Activated CD8-positive, alpha-beta memory T cell treated with anti-CD3 and anti-CD28 coated beads, Interleukin-2, amount 50 U/mL, for 24 hours (primary cell): ENCODE measurements at regions not wholly inside any gene's neighbourhood (a gene's known extent, or its start where the extent isn't known, plus 50 kb on each side); places are given as distances from the start of the nearest gene placed in this dataset.
"Not testable (repeated sequence)": the region's sequence is repeated elsewhere in the genome, so short reads cannot be mapped to it uniquely, and the experiment has no call there.

Experiments used
- DNase-seq: peaks from one replicate; pipeline ENCODE4 v3.0.0-alpha.2; 2020; ENCODE audit errors: extremely low read depth

GRCh38 chr14:106698620-106699267 is 1172.4 kb downstream of the TMEM121 start:
- not testable (repeated sequence) for DNase-seq

DNA sequence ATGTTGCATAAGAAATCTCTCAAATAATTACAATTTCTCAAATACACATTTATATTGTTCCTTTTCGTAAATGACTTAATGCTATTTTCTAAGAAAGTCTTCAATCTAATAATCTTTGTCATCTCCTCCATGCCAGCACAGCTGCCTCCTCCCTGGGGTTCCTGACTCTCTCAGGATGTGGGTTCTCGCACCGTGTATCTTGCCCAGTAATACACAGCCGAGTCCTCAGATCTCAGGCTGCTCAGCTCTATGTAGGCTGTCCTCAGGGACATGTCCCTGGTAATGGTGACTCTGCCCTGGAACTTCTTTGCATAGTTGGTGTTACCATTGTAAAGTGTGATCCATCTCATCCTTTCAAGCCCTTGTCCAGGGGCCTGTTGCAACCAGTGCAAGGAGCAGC is 1177.3 kb downstream of the TMEM121 start:
- not testable (repeated sequence) for DNase-seq

DNA sequence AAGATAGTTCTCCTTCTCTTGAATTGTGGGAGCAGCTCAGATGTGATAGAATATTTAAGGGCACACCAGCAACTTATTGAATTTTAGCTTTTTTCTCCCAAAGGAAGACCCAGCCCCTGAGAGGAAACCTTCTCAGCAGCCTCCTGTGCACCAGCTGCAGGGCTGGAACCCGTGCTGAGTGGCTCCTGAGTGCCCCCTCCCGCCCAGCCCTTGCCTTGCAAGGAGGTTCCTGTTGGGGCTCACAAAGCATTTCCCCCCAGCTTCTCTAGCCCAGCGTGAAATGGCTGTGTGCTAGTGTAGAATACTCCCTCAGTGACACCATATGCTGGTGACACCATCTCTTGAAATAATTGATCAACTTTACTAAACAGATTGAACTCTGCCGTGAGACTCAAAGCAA is 1180.1 kb downstream of the TMEM121 start:
- not testable (repeated sequence) for DNase-seq

- DNase-seq, result not testable (repeated sequence)
Measured at GRCh38 chr14:106710187-106710586, 1183.8 kb downstream of the TMEM121 start.

DNA sequence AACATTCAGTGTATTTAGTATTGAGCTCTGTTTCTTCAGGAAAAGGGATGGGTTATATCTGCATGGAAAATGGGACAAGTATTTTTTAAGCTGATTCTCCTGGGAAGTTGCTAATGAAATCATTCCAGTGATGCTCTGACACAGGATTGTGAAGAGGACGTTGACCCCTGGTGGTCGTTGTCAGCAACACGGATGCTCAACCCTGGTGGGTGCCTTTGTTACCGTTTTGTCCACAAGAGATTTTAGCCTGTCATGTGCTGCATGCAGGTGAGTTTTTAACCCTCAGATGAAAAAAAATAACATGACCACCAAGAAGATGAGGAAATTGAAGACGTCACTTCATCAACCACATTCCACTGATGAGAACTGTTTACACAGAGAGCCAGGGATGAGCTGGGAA is 1186.1 kb downstream of the TMEM121 start:
- not testable (repeated sequence) for DNase-seq

GRCh38 chr14:106714446-106715428 is 1188.4 kb downstream of the TMEM121 start:
- not testable (repeated sequence) for DNase-seq

DNA sequence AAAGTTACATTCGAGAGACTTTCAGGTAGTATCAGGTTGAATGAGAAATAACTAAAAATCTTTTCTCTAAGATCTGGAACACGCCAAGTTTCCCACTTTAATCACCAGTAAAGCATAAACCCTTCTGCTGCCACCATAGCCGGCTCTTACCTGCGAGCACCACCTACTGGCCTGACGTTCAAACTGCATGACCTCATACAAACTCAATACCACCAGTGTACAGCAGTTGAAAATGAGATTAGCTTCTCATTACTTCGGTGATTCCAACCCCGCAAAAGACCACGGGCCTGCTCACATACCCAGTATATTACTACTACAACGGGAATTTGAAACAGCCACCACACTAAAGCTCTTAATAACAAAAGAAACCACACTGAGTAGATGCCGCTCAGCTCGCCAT is 1191.2 kb downstream of the TMEM121 start:
- not testable (repeated sequence) for DNase-seq

DNA sequence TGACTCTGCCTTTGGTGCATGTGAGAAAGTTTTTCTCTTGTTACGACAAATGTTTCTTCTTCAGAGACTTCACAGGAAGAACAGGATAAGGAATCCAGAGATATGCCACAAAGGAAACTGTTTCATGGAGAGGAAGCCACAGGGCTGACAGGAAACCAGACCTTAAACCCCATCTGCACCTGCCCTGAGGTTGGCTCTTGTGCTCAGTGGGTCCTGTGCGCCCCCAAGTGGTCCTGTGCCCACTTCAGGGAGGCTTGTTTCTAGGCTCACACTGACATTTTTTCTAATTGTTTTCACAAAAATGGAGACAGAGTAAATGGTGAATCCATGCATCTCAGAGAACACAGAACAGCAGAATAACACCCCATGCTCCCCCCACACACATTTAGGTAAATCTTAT is 1193.5 kb downstream of the TMEM121 start:
- DNase-seq, result not testable (repeated sequence)

DNA sequence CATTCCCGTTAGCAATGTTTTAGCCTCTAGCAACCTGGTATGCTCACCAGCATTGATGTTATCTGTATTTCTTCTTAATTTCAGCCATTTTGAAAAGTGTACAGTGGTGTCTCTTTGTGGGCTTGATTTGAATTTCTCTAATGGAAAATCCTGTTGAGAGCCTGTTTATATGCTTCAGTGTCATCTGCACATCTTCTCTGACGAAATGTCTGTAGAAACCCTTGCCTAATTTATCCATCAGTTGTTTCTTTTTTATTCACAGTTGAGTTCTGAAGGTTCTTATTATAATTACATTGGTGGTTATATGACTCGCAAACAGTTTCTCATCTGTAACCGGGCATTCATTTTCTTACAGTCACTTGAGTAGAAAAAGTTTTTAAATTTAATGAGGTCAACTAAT is 1195.5 kb downstream of the TMEM121 start:
- DNase-seq, result not testable (repeated sequence)

- not testable (repeated sequence) for DNase-seq
Measured at GRCh38 chr14:106722813-106723687, 1196.7 kb downstream of the TMEM121 start.

DNA sequence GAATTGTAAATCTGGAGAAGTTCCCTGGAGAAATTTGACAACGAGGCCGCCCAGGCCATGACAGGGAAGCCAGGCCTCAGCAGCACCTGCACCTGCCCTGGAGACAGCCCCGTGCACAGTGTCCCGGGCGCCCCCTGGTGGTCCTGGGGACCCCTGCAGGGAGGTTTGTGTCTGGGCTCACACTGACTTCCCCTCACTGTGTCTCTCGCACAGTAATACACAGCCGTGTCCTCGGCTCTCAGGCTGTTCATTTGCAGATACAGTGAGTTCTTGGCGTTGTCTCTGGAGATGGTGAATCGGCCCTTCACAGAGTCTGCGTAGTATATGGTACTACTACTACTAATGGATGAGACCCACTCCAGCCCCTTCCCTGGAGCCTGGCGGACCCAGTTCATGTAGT is 1201.6 kb downstream of the TMEM121 start:
- DNase-seq, result not testable (repeated sequence)

DNA sequence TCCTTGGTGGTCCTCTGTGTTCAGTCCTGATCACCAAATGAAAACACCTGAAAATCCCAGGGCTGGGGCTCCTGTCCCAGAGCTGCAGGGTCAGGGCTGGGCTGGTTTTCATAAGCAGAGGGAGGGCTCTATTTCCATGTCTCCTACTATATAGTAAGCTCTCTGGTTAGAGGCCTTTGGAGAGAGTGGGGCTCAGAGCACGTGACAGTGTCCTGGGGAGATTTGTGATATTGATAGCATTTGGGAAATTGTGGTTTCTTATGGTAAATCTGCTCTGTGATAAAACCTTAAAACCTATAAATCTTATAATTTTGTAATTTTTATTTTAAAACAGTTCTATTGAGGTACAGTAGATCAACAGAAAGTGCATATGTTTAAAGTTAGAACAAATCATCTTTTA is 1202.2 kb downstream of the TMEM121 start:
- no peak for DNase-seq

DNA sequence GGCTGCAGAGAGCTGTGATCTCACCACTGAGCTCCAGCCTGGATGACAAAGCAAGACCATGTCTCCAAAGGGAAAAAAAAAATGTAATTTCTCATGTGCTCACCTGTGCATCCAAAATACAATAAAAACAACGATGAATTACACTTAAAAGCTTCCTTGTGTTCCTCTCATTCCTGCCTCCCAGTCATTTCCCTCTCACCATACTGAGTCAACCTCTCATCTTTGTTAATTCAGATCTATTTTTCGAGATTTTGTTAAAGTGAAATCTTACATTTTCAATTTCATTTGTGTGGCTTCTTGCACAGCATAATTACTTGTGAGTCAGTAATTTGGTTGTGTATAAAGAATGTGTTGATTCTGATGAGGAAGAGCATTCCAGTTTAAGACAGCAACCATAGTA is 1203.2 kb downstream of the TMEM121 start:
- no peak for DNase-seq

GRCh38 chr14:106733771-106734170 is 1207.4 kb downstream of the TMEM121 start:
- DNase-seq, result no peak

- no peak for DNase-seq
Measured at GRCh38 chr14:106737021-106737420, 1210.6 kb downstream of the TMEM121 start.

DNA sequence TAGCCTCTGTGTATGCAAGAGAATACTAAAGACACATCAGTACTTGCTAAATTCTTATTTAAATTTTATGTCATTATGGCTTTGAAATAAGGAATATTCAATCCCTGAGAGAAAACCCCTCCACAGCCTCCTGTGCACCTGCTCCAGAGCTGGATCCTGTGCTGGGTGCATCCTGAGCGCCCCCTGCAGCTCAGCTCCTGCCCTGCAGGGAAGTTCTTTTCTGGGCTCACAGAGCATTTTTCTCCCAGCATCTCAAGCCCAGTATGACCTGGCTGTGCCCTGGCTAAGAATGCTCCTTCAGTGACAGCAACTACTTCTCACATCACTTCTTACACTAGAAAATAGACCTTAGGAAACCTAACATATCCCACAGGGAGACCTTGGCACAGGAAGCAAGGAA is 1211.7 kb downstream of the TMEM121 start:
- DNase-seq, result no peak

DNA sequence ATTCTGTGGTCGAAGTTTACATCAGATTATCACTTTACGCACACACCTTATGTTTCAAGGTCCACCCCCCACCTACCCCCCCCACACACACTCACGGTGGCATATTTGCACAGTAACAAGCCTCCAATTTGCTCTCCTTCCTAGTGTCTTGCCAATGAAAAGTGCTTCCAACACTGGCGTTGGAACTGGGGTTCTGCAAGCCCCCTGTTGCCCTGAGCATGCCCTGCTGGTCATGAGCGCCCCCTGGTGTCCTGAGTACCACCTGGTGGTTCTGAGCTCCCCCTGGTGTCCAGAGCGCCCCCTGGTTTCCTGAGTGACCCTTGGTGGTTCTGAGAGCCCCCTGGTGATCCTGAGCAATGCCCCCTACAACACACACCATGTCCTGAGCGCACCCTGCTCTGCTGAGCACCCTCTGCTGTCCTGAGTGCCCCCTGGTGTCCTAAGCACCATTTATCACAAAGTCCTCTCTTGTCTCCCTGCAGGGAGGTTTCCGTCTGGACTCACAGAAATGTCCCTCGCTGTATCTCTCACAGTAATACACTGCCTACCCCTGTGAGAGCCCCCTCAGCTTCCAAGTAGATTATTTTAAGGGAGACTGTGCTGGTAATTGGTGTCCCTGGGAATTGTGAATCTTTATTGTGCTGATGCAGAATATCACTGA is 1212.3 kb downstream of the TMEM121 start:
- not testable (repeated sequence) for DNase-seq

GRCh38 chr14:106741086-106741827 is 1214.9 kb downstream of the TMEM121 start:
- DNase-seq, result not testable (repeated sequence)

GRCh38 chr14:106745016-106745767 is 1218.8 kb downstream of the TMEM121 start:
- DNase-seq, result not testable (repeated sequence)

DNA sequence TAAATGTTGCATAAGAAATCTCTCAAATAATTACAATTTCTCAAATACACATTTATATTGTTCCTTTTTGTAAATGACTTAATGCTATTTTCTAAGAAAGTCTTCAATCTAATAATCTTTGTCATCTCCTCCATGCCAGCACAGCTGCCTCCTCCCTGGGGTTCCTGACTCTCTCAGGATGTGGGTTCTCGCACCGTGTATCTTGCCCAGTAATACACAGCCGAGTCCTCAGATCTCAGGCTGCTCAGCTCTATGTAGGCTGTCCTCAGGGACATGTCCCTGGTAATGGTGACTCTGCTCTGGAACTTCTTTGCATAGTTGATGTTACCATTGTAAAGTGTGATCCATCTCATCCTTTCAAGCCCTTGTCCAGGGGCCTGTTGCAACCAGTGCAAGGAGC is 1223.7 kb downstream of the TMEM121 start:
- DNase-seq, result not testable (repeated sequence)
